ENCODE measurements at regions not wholly inside any gene's neighbourhood (a gene's known extent, or its start where the extent isn't known, plus 50 kb on each side); places are given as distances from the start of the nearest gene placed in this dataset.

DNA sequence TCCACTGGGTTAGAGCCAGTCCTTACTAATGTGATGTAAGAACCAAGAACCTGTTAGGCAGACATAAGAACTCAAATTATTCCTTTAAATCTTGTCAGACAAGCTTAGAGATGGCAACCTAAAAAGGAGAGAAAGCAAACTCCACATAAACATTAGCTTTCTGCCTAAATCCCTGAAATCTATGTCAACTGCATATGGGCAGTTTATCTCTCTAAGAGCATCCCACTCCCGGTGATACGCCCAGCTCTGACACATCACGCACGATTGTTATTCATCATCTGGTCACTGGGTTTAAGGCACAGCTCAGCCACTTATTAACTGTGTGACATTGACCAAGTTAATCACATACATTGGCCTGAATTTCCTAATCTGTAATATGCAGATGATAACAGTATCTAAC lies 323.7 kb downstream of the HHIPL2 start:
- peaks cover 0 to 23% (median 0%) of the 10 kb centered on the region in 5 donors for H3K4me1 ChIP-seq (ENCODE audit: control insufficient read depth in 5 of 5, insufficient read depth in 5 of 5, low read length in 5 of 5)
- no peak overlapping the region for H3K9ac ChIP-seq (ENCODE audit: insufficient read depth in 1 of 2, low read length in 2 of 2)
- peak in 2 of 3 donors; percentile 18 to 66 for DNase-seq
- H3K27me3 ChIP-seq (ENCODE audit: control insufficient read depth in 3 of 3, insufficient read depth in 3 of 3, low read length in 2 of 3): no peaks in the 10 kb centered on the region
- no peak for ATAC-seq (ENCODE audit: insufficient read depth, low FRiP score)
- no peaks in the 10 kb centered on the region for H3K36me3 ChIP-seq (ENCODE audit: control insufficient read depth in 4 of 4, insufficient read depth in 4 of 4, low read length in 4 of 4)
- H3K4me3 ChIP-seq: no peak overlapping the region
- H3K9me3 ChIP-seq (ENCODE audit: control insufficient read depth in 4 of 4, insufficient read depth in 3 of 4, low read length in 3 of 4): no peaks in the 10 kb centered on the region
- TF ChIP-seq CTCF (IDR thresholded peaks at IDR 0.05; ENCODE audit: control extremely low read depth, extremely low read depth): no peak
- WGBS, 2 donors: 80 to 82% methylated on average over 4 of the region's 4 CpGs
- H3K27ac ChIP-seq (ENCODE audit: low read depth in 1 of 2, low read length in 1 of 2): no peak overlapping the region

- WGBS, 2 donors: 91 to 100% methylated on average over 1 of the region's 1 CpG
- TF ChIP-seq CTCF (IDR thresholded peaks at IDR 0.05; ENCODE audit: control extremely low read depth, extremely low read depth): no peak
- no peak for ATAC-seq (ENCODE audit: insufficient read depth, low FRiP score)
- Histone ChIP-seq H3K4me3 (no peak overlapping the region), H3K36me3 (ENCODE audit: control insufficient read depth in 4 of 4, insufficient read depth in 4 of 4, low read length in 4 of 4) (no peaks in the 10 kb centered on the region), H3K27ac (ENCODE audit: low read depth in 1 of 2, low read length in 1 of 2) (no peak overlapping the region), H3K9ac (ENCODE audit: insufficient read depth in 1 of 2, low read length in 2 of 2) (no peak overlapping the region), H3K4me1 (ENCODE audit: control insufficient read depth in 5 of 5, insufficient read depth in 5 of 5, low read length in 5 of 5) (peaks cover 0 to 23% (median 0%) of the 10 kb centered on the region in 5 donors), H3K9me3 (ENCODE audit: control insufficient read depth in 4 of 4, insufficient read depth in 3 of 4, low read length in 3 of 4) (peaks cover 0 to 4% (median 0%) of the 10 kb centered on the region in 4 donors), H3K27me3 (ENCODE audit: control insufficient read depth in 3 of 3, insufficient read depth in 3 of 3, low read length in 2 of 3) (no peaks in the 10 kb centered on the region)
- DNase-seq: no peak
These were observed 324.9 kb downstream of the HHIPL2 start for GRCh38 chr1:222223010-222223409.

DNA sequence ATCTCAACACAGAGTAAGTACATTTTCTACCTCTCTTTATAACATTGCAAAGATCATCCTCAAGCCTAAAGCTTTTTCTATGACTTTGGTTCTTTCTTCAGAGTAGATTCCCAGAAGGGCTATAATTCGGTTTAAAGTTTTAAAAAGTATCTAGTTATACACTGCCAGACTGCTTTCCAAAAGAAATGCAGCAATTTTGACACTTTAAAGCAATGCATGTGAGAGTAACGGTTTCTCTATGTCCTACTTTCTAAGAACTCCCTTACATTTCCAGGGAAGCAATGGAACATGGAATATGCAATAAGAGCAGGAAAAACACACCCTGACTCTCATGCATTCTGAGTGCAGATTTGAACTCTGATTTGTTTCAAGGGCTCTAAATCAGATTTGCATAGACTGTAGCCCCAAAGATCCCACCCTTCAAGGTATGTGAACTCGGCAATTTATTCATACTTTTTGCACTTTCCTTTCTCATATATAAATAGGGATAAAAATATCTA lies 331.6 kb downstream of the HHIPL2 start:
- Histone ChIP-seq H3K4me1 (ENCODE audit: control insufficient read depth in 5 of 5, insufficient read depth in 5 of 5, low read length in 5 of 5) (no peaks in the 10 kb centered on the region), H3K4me3 (no peak overlapping the region), H3K9ac (ENCODE audit: insufficient read depth in 1 of 2, low read length in 2 of 2) (no peak overlapping the region), H3K27ac (ENCODE audit: low read depth in 1 of 2, low read length in 1 of 2) (no peak overlapping the region), H3K27me3 (ENCODE audit: control insufficient read depth in 3 of 3, insufficient read depth in 3 of 3, low read length in 2 of 3) (peaks cover 0 to 3% (median 0%) of the 10 kb centered on the region in 3 donors), H3K9me3 (ENCODE audit: control insufficient read depth in 4 of 4, insufficient read depth in 3 of 4, low read length in 3 of 4) (peaks cover 0 to 4% (median 0%) of the 10 kb centered on the region in 4 donors), H3K36me3 (ENCODE audit: control insufficient read depth in 4 of 4, insufficient read depth in 4 of 4, low read length in 4 of 4) (no peaks in the 10 kb centered on the region)
- 75 to 82% methylated on average over 3 of the region's 3 CpGs for WGBS, 2 donors
- DNase-seq: no peak
- no peak for ATAC-seq (ENCODE audit: insufficient read depth, low FRiP score)
- no peak for TF ChIP-seq CTCF (IDR thresholded peaks at IDR 0.05; ENCODE audit: control extremely low read depth, extremely low read depth)

GRCh38 chr1:222210776-222211175 lies 337.1 kb downstream of the HHIPL2 start:
- Histone ChIP-seq H3K27me3 (ENCODE audit: control insufficient read depth in 3 of 3, insufficient read depth in 3 of 3, low read length in 2 of 3) (no peaks in the 10 kb centered on the region), H3K4me3 (no peak overlapping the region), H3K9me3 (ENCODE audit: control insufficient read depth in 4 of 4, insufficient read depth in 3 of 4, low read length in 3 of 4) (no peaks in the 10 kb centered on the region), H3K27ac (ENCODE audit: low read depth in 1 of 2, low read length in 1 of 2) (no peak overlapping the region), H3K4me1 (ENCODE audit: control insufficient read depth in 5 of 5, insufficient read depth in 5 of 5, low read length in 5 of 5) (no peaks in the 10 kb centered on the region), H3K36me3 (ENCODE audit: control insufficient read depth in 4 of 4, insufficient read depth in 4 of 4, low read length in 4 of 4) (no peaks in the 10 kb centered on the region), H3K9ac (ENCODE audit: insufficient read depth in 1 of 2, low read length in 2 of 2) (no peak overlapping the region)
- WGBS, 2 donors: 84 to 88% methylated on average over 2 of the region's 2 CpGs
- DNase-seq: no peak
- ATAC-seq (ENCODE audit: insufficient read depth, low FRiP score): no peak
- no peak for TF ChIP-seq CTCF (IDR thresholded peaks at IDR 0.05; ENCODE audit: control extremely low read depth, extremely low read depth)

Measured in lung (tissue), 11 donors.